GM12891 (cell line): ENCODE measurements at regions not wholly inside any gene's neighbourhood (a gene's known extent, or its start where the extent isn't known, plus 50 kb on each side); places are given as distances from the start of the nearest gene placed in this dataset.
"Not testable (repeated sequence)": the region's sequence is repeated elsewhere in the genome, so short reads cannot be mapped to it uniquely, and the experiment has no call there.

Experiments used
- POLR2A ChIP-seq: IDR thresholded peaks from 2 replicates; pipeline ENCODE4 v1.6.1; 2011; ENCODE audit warnings: low read depth, low read length, control low read depth
- POLR2AphosphoS5 ChIP-seq: IDR thresholded peaks from 2 replicates; pipeline ENCODE4 v1.6.1; 2011; ENCODE audit warnings: low read depth, low read length, control low read depth
- SPI1 ChIP-seq: IDR thresholded peaks from 2 replicates; pipeline ENCODE4 v1.6.1; 2011; ENCODE audit warnings: low read depth, low read length, control low read depth
- TAF1 ChIP-seq: IDR thresholded peaks from 2 replicates; pipeline ENCODE4 v1.6.1; 2011; ENCODE audit warnings: low read depth, low read length, control low read depth

- not testable (repeated sequence) for TF ChIP-seq POLR2AphosphoS5, POLR2A, TAF1, SPI1
Observed at GRCh38 chr3:101925124-101925523, 75.8 kb downstream of the NFKBIZ start.
